ENCODE measurements at regions not wholly inside any gene's neighbourhood (a gene's known extent, or its start where the extent isn't known, plus 50 kb on each side); places are given as distances from the start of the nearest gene placed in this dataset.
"Not testable (repeated sequence)": the region's sequence is repeated elsewhere in the genome, so short reads cannot be mapped to it uniquely, and the experiment has no call there.

GRCh38 chr1:166693158-166693557 lies 146.1 kb upstream of the POGK start:
- no peak for TF ChIP-seq CTCF (IDR thresholded peaks at IDR 0.05; ENCODE audit: insufficient read depth, low read depth, low read length)
- Histone ChIP-seq H3K4me3 (ENCODE audit: low read depth, low read length) (no peak overlapping the region), H3K36me3 (ENCODE audit: control insufficient read depth, insufficient read depth, low read length) (no peaks in the 10 kb centered on the region), H3K27me3 (ENCODE audit: control insufficient read depth, insufficient read depth, low read length) (no peaks in the 10 kb centered on the region)
- ChIA-PET CTCF (no interaction called here), POLR2A (no interaction called here)
- no peak for DNase-seq (ENCODE audit: low read depth)

- no peak for TF ChIP-seq CTCF (IDR thresholded peaks at IDR 0.05; ENCODE audit: insufficient read depth, low read depth, low read length)
- Histone ChIP-seq H3K36me3 (ENCODE audit: control insufficient read depth, insufficient read depth, low read length) (no peaks in the 10 kb centered on the region), H3K27me3 (ENCODE audit: control insufficient read depth, insufficient read depth, low read length) (no peaks in the 10 kb centered on the region), H3K4me3 (ENCODE audit: low read depth, low read length) (no peak overlapping the region)
- no peak for DNase-seq (ENCODE audit: low read depth)
- POLR2A ChIA-PET, result no interaction called here
- CTCF ChIA-PET, result no interaction called here
Measured at GRCh38 chr1:166693673-166694297, 145.5 kb upstream of the POGK start.

DNA sequence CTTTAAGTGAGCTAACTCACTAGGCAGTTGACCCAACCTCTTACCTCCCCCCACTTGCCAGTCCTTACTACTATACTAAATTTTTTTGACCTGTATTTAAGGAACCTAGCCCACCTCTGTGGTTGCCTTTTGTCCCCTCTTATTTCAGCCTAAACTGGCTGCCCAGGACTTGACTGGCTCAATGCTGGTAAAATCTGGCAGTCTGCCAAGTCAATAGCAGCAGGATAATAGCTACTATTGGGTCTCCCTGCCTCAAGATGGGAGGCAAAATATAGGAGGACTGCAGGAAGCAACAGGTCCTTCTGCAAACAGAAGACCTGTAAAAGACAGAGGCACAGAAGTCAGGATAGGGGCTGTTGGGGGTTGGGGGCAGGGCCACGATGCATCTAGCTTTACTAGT lies 144.2 kb upstream of the POGK start:
- Histone ChIP-seq H3K27me3 (ENCODE audit: control insufficient read depth, insufficient read depth, low read length) (no peaks in the 10 kb centered on the region), H3K36me3 (ENCODE audit: control insufficient read depth, insufficient read depth, low read length) (no peaks in the 10 kb centered on the region), H3K4me3 (ENCODE audit: low read depth, low read length) (no peak overlapping the region)
- CTCF ChIA-PET, result no interaction called here
- TF ChIP-seq CTCF (IDR thresholded peaks at IDR 0.05; ENCODE audit: insufficient read depth, low read depth, low read length), result no peak
- no peak for DNase-seq (ENCODE audit: low read depth)
- POLR2A ChIA-PET, result no interaction called here

DNA sequence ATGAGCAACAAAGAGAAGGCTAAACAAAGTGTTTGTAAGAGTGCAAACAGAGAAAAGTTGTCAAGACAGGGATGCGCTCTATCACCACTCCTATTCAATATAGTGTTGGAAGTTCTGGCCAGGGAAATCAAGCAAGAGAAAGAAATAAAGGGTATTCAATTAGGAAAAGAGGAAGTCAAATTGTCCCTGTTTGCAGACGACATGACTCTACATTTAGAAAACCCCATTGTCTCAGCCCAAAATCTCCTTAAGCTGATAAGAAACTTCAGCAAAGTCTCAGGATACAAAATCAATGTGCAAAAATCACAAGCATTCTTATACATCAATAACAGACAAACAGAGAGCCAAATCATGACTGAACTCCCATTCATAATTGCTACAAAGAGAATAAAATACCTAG lies 143.4 kb upstream of the POGK start:
- POLR2A ChIA-PET; DNase-seq (ENCODE audit: low read depth); CTCF ChIA-PET; H3K27me3 ChIP-seq (ENCODE audit: control insufficient read depth, insufficient read depth, low read length); H3K4me3 ChIP-seq (ENCODE audit: low read depth, low read length); H3K36me3 ChIP-seq (ENCODE audit: control insufficient read depth, insufficient read depth, low read length): not testable (repeated sequence)

- H3K27me3 ChIP-seq (ENCODE audit: control insufficient read depth, insufficient read depth, low read length), result no peaks in the 10 kb centered on the region
- POLR2A ChIA-PET, result no interaction called here
- no peak overlapping the region for H3K4me3 ChIP-seq (ENCODE audit: low read depth, low read length)
- no peak for TF ChIP-seq CTCF (IDR thresholded peaks at IDR 0.05; ENCODE audit: insufficient read depth, low read depth, low read length)
- H3K36me3 ChIP-seq (ENCODE audit: control insufficient read depth, insufficient read depth, low read length), result no peaks in the 10 kb centered on the region
- CTCF ChIA-PET, result no interaction called here
- DNase-seq (ENCODE audit: low read depth), result no peak
Measured at GRCh38 chr1:166698771-166699170, 140.5 kb upstream of the POGK start.

GRCh38 chr1:166699613-166700012 lies 139.7 kb upstream of the POGK start:
- POLR2A ChIA-PET, result no interaction called here
- no peak for DNase-seq (ENCODE audit: low read depth)
- TF ChIP-seq CTCF (IDR thresholded peaks at IDR 0.05; ENCODE audit: insufficient read depth, low read depth, low read length), result no peak
- CTCF ChIA-PET, result no interaction called here
- Histone ChIP-seq H3K4me3 (ENCODE audit: low read depth, low read length) (no peak overlapping the region), H3K27me3 (ENCODE audit: control insufficient read depth, insufficient read depth, low read length) (no peaks in the 10 kb centered on the region), H3K36me3 (ENCODE audit: control insufficient read depth, insufficient read depth, low read length) (no peaks in the 10 kb centered on the region)
